GM12878 (cell line): ENCODE measurements at regions not wholly inside any gene's neighbourhood (a gene's known extent, or its start where the extent isn't known, plus 50 kb on each side); places are given as distances from the start of the nearest gene placed in this dataset.

ENCODE experiments used
- ATAC-seq: fragments of 200-7000 bp; cut with Tn5 transposase; 3 replicates; pipeline ENCODE4 v1.9.1; 2020; ENCODE audit warnings: mild to moderate bottlenecking, moderate library complexity
- BruUV-seq: library from RNA; stranded (reverse); fragments of 400-500 nt; replicated peaks from 2 replicates; lab custom pipeline; 2021; lab: Mats Ljungman, UMichigan
- CTCF ChIA-PET: fragments of 300-600 bp; sonication (Branson Sonifier 250); formaldehyde crosslinking; extraction: SDS; loops from one replicate; lab custom pipeline; 2021; ENCODE audit warnings: inconsistent platforms; lab: Yijun Ruan, JAX
- POLR2A ChIA-PET: fragments of 350-600 bp; formaldehyde crosslinking; extraction: SDS; loops from one replicate; lab custom pipeline; 2021; ENCODE audit warnings: inconsistent platforms; lab: Charles Lee
- RAD21 ChIA-PET: fragments of 300-600 bp; sonication (Branson Sonifier 250); formaldehyde crosslinking; loops from one replicate; lab custom pipeline; 2023; ENCODE audit warnings: antibody characterized with exemption; ENCODE audit not compliant: unreplicated experiment; lab: Charles Lee
- SMC1A ChIA-PET: fragments of 300-600 bp; sonication (Branson Sonifier 250); formaldehyde crosslinking; loops from one replicate; lab custom pipeline; 2023; ENCODE audit not compliant: unreplicated experiment, uncharacterized antibody; lab: Charles Lee
- DNase-seq: peaks from one replicate; pipeline ENCODE4 v3.0.0-alpha.2; 2011; ENCODE audit warnings: low read depth, low spot score
- FAIRE-seq: peaks from 3 replicates; lab custom pipeline; 2011; peaks lifted over from hg19 to GRCh38; lab: Jason Lieb, UNC
- H2AFZ ChIP-seq: 2 replicates; pipeline ENCODE4 v1.6.0; 2011; ENCODE audit warnings: low read depth, low read length, control low read depth; ENCODE audit not compliant: control insufficient read depth
- H3K27ac ChIP-seq: 2 replicates; pipeline ENCODE4 v1.5.1; 2011; ENCODE audit warnings: control low read depth; ENCODE audit not compliant: control insufficient read depth, insufficient read depth
- H3K27me3 ChIP-seq, 2 experiments: replicated peaks in 1 of 2; 2 replicates each; pipeline versions ENCODE4 v1.6.0 to v1.6.1; 2011; ENCODE audit warnings: low read length in 1 of 2; ENCODE audit not compliant: control insufficient read depth in 2 of 2, insufficient read depth in 2 of 2
- H3K36me3 ChIP-seq, 2 experiments: 2 replicates each; pipeline ENCODE4 v1.5.1; 2011; ENCODE audit warnings: low read length in 1 of 2; ENCODE audit not compliant: control insufficient read depth in 2 of 2, insufficient read depth in 2 of 2
- H3K4me1 ChIP-seq: 2 replicates; pipeline ENCODE4 v1.6.1; 2011; ENCODE audit warnings: mild to moderate bottlenecking, low read length, moderate library complexity, mixed read lengths; ENCODE audit not compliant: control insufficient read depth, insufficient read depth
- H3K4me2 ChIP-seq: 2 replicates; pipeline ENCODE4 v1.6.0; 2011; ENCODE audit warnings: control low read depth; ENCODE audit not compliant: control insufficient read depth, insufficient read depth
- H3K4me3 ChIP-seq: fragments of 200-600 bp; sonication (generic); 2 replicates; pipeline ENCODE4 v1.5.1; 2016
- H3K79me2 ChIP-seq: 2 replicates; pipeline ENCODE4 v1.6.0; 2011; ENCODE audit warnings: low read length; ENCODE audit not compliant: control insufficient read depth, insufficient read depth
- H3K9ac ChIP-seq: 2 replicates; pipeline ENCODE4 v1.8.0; 2011; ENCODE audit warnings: low read length, control low read depth, mixed read lengths; ENCODE audit not compliant: control insufficient read depth, insufficient read depth
- H3K9me3 ChIP-seq: replicated peaks from 3 replicates; pipeline ENCODE4 v1.5.1; 2011; ENCODE audit warnings: mild to moderate bottlenecking, low read length; ENCODE audit not compliant: control insufficient read depth, insufficient read depth
- H4K20me1 ChIP-seq: 2 replicates; pipeline ENCODE4 v1.6.0; 2011; ENCODE audit not compliant: control insufficient read depth, insufficient read depth
- CREM ChIP-seq: IDR thresholded peaks from 2 replicates; pipeline ENCODE4 v1.6.1; 2014; ENCODE audit warnings: antibody characterized with exemption, low read depth
- ETV6 ChIP-seq, 2 experiments: fragments of 450-650 bp in 1 of 2; IDR thresholded peaks in 1 of 2; conservative IDR thresholded peaks in 1 of 2; 2 replicates each; pipeline ENCODE4 v1.6.1; 2014; ENCODE audit warnings: antibody characterized with exemption in 1 of 2, borderline replicate concordance in 1 of 2, low read depth in 1 of 2, mild to moderate bottlenecking in 1 of 2, moderate library complexity in 1 of 2
- FOS ChIP-seq: IDR thresholded peaks from 3 replicates; pipeline ENCODE4 v1.6.1; 2011; ENCODE audit warnings: borderline replicate concordance; ENCODE audit not compliant: insufficient read length; ENCODE audit errors: extremely low read depth
- GATAD2B ChIP-seq: fragments of 450-650 bp; conservative IDR thresholded peaks from 2 replicates; pipeline ENCODE4 v1.6.1; 2017; ENCODE audit warnings: low read depth, mild to moderate bottlenecking, moderate library complexity
- IRF3 ChIP-seq: fragments of 450-650 bp; IDR thresholded peaks from 2 replicates; pipeline ENCODE4 v1.6.1; 2014; ENCODE audit warnings: mild to moderate bottlenecking
- IRF5 ChIP-seq: fragments of 450-650 bp; IDR thresholded peaks from 2 replicates; pipeline ENCODE4 v1.6.1; 2017; ENCODE audit warnings: borderline replicate concordance
- MXI1 ChIP-seq: fragments of 150-350 bp; IDR thresholded peaks from 2 replicates; pipeline ENCODE4 v1.6.1; 2011; ENCODE audit warnings: low read depth, mild to moderate bottlenecking, inconsistent platforms, low read length, improper control_type of control experiment
- NR2C1 ChIP-seq: fragments of 450-650 bp; IDR thresholded peaks from 2 replicates; pipeline ENCODE4 v1.6.1; 2017; ENCODE audit warnings: antibody characterized with exemption, mild to moderate bottlenecking, moderate library complexity
- PAX5 ChIP-seq: IDR thresholded peaks from 2 replicates; pipeline ENCODE4 v1.6.1; 2011; ENCODE audit warnings: low read depth, low read length, borderline replicate concordance
- STAT3 ChIP-seq: IDR thresholded peaks from 2 replicates; pipeline ENCODE4 v1.6.1; 2011; ENCODE audit warnings: low read depth, low read length, improper control_type of control experiment
- YBX1 ChIP-seq: fragments of 450-650 bp; IDR thresholded peaks from 2 replicates; pipeline ENCODE4 v1.6.1; 2016; ENCODE audit warnings: antibody characterized with exemption
- WGBS: methylation state at CpG from one replicate; pipeline ENCODE4 v1.1.6; 2016; ENCODE audit warnings: low lambda C conversion rate; ENCODE audit not compliant: insufficient replicate concordance, insufficient coverage; ENCODE audit errors: missing lambda C conversion rate; 5-methylcytosine and 5-hydroxymethylcytosine counted together
- in situ Hi-C: fragments of 300-500 bp; cut with MboI; formaldehyde crosslinking; loops from 9 replicates; pipeline ENCODE4 v1.14.3; 2018; ENCODE audit warnings: mixed read lengths
- intact Hi-C: fragments of 100-400 bp; cut with micrococcal nuclease; formaldehyde crosslinking; loops from one replicate; pipeline ENCODE4 v1.14.2; 2022; ENCODE audit not compliant: unreplicated experiment

GRCh38 chr6:74268815-74269599, 573.0 kb downstream of the CD109 start:
- no peaks in the 10 kb centered on the region for H3K79me2 ChIP-seq
- no peaks in the 10 kb centered on the region for H4K20me1 ChIP-seq
- 0% methylated on average over 2 of the region's 2 CpGs for WGBS
- no peak overlapping the region for H3K27ac ChIP-seq
- ATAC-seq (no peak), FAIRE-seq (no peak)
- H3K4me1 ChIP-seq = no peaks in the 10 kb centered on the region
- SMC1A ChIA-PET = interaction anchor here (0.6 kb wide), 1 partner anchor 35 kb away, joined by 3 read pairs; no protein-coding TSS in a partner anchor
- H3K36me3 ChIP-seq = no peaks in the 10 kb centered on the region
- no peak overlapping the region for H3K4me3 ChIP-seq
- in situ Hi-C loops = no loop called here
- POLR2A ChIA-PET = no interaction called here
- RAD21 ChIA-PET = no interaction called here
- no peak for TF ChIP-seq MXI1
- TF ChIP-seq IRF3 = no peak
- no peak for TF ChIP-seq NR2C1
- TF ChIP-seq STAT3 = no peak
- no peak for TF ChIP-seq IRF5
- TF ChIP-seq FOS = no peak
- no peak for TF ChIP-seq PAX5
- TF ChIP-seq GATAD2B = no peak
- no peak for TF ChIP-seq YBX1
- TF ChIP-seq ETV6 (conservative IDR thresholded peaks at IDR 0.05 in 1 of 2, IDR thresholded peaks at IDR 0.05 in 1 of 2; ENCODE audit: borderline replicate concordance in 1 of 2, low read depth in 1 of 2) = no peak
- TF ChIP-seq CREM = no peak
- TF ChIP-seq, all 136 proteins: peak for 0
- no TSS peak for BruUV-seq
- Histone ChIP-seq H3K4me2 (no peak overlapping the region), H3K9ac (no peak overlapping the region), H3K27me3 (no peaks in the 10 kb centered on the region; a peak in 1 of 4 replicates), H3K9me3 (no peaks in the 10 kb centered on the region), H2AFZ (no peak overlapping the region)
- intact Hi-C loops = no loop called here
- CTCF ChIA-PET = no interaction called here
- no peak for DNase-seq
